HG02970 (cell line): ENCODE measurements at regions not wholly inside any gene's neighbourhood (a gene's known extent, or its start where the extent isn't known, plus 50 kb on each side); places are given as distances from the start of the nearest gene placed in this dataset.
A peak's percentile ranks its signal among the peaks of the same experiment; 100 is the strongest.

Experiments used
- ATAC-seq: cut with Tn5 transposase; IDR thresholded peaks from one replicate; pipeline ENCODE4 v1.9.1; 2021; ENCODE audit warnings: mild to moderate bottlenecking, moderate library complexity, moderate number of reproducible peaks; ENCODE audit not compliant: unreplicated experiment, low FRiP score

- no peak for ATAC-seq
These were observed 97.1 kb upstream of the GNAO1 start for GRCh38 chr16:56094231-56094630.

DNA sequence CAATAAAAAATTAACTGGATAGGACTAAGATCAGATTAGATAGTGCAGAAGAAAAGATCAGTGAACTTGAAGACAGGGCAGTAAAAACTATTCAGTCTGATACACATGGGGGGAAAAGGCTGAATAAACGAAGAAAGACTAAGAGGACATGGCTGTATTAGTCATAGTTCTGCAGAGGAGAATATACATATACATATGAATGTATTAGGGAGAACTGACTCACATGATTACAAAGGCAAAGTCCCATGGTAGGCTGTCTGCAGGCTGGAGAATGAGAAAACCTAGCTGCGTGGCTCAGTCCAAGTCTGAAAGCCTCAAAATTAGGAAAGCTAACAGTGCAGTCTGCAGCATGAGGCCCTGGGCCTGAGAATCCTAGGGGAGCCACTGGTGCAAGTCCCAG is 98.2 kb upstream of the GNAO1 start:
- no peak for ATAC-seq

GRCh38 chr16:56090076-56090475 is 101.2 kb upstream of the GNAO1 start:
- ATAC-seq: no peak

DNA sequence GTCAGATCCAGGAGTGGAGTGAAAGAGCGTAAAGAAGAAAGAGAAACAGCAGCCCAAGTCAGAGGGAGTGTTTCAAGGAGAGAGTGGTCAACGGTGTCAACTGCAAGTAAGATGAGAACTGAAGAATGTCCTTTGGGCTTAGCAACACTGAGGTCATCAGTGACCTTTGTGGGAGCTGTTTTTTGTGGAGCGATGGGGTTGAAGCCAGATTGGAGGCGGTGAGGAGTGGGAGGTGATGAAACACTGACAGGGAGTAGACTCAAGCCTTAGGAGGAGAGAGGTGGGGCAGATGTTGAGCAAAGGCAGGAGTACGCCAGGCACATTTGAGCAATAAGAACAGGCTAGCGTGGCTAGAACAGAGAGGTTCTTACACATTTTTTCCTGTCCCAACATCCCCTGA is 103.7 kb upstream of the GNAO1 start:
- no peak for ATAC-seq

GRCh38 chr16:56081371-56081770 is 109.9 kb upstream of the GNAO1 start:
- no peak for ATAC-seq

- ATAC-seq: no peak
These were observed 115.4 kb upstream of the GNAO1 start for GRCh38 chr16:56075732-56076388.

DNA sequence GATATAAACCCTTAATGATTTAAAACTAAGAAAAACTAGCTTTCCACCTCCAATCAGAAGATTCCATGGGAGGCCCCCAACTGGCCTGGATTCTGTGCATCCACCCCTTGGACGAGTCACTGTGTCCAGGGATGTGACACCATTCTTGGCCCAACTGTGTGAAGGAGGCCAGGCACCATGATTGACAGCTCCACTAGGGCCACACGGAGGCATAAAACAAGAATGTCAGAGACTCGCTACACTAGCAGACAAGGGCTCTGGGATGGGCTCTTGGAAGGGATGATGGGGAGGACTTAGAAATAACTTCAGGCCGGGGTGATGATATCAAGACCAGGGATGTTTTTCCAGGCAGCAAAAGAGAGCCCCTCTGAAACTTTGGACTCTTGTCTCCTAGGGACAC is 117.8 kb upstream of the GNAO1 start:
- no peak for ATAC-seq

DNA sequence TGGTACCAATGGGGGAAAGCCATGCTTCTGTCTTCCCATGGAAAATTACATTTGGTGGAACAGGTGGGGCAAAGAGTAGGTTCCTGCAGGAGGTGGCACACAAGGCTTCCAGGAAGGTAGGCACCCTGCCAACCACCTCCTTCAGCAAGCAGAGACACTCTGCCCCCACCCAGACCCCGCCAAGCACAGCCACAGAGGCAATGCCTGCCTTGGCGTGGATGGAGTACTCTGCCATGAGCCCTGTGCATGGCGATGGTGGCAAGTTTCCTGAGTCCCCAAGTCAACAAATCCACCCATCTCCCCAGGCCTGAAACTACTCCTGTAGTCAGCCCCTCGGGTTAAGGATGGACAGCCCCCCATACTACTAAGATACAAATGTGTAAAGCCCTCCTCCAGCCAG is 119.2 kb upstream of the GNAO1 start:
- ATAC-seq: no peak

GRCh38 chr16:56068816-56069215 is 122.5 kb upstream of the GNAO1 start:
- ATAC-seq: no peak

DNA sequence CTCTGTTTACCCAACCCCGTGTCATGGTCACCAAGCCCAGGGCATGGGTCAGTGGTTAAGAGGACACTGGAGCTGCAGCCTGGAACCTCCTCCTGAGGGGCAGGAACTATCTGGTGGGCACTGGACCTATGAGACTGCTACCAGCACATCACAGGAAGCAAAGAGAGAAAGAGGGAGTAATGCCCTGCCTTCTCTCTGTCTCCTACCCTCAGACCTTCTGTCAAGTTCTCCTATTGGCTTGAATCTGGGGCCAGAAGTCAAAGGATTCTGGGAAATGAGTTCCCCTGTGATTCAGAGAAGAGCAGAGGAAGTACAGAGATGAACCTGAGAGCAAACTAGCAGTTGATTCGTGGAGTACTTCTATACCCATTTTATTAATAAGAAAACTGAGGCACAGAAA is 123.0 kb upstream of the GNAO1 start:
- no peak for ATAC-seq

DNA sequence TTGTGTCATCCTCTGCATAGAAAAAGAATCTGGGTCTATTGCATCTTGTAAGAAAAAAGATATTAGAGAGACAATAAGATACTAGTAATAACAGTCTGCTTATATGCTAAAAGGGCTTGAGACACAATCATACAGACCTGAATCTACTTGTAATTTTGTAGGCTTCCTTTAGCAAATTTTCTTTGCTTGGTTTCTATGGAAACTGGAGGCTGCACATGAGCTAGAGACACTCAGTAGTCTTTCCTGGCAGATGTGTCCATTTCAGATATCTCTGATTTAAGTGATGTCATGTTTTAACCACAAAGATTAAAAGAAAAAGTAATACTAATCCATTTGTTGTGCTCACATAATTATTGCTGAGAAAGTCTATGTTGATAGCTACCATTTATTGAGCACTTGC is 123.9 kb upstream of the GNAO1 start:
- ATAC-seq: no peak

- no peak for ATAC-seq
These were observed 124.7 kb upstream of the GNAO1 start for GRCh38 chr16:56066617-56067016.

- ATAC-seq: no peak
These were observed 128.2 kb upstream of the GNAO1 start for GRCh38 chr16:56063111-56063510.

DNA sequence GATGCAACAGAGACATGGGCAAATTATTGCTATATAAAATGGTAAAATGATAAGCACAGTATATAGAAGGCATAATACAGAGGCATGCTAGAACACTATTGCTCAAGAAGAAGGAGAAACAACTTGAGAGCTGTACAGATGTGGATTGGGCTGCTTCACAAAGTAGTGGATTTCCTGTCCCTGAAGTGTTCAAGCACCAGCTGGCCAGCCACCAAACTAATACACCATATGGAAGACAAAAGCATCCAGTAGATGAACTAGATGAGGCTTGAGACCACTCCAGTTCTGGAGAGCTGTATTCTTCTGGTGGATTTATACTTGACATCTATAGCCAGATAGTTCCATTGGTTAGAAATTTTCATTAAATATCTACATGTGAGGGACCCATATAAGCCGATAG is 134.1 kb upstream of the GNAO1 start:
- no peak for ATAC-seq

DNA sequence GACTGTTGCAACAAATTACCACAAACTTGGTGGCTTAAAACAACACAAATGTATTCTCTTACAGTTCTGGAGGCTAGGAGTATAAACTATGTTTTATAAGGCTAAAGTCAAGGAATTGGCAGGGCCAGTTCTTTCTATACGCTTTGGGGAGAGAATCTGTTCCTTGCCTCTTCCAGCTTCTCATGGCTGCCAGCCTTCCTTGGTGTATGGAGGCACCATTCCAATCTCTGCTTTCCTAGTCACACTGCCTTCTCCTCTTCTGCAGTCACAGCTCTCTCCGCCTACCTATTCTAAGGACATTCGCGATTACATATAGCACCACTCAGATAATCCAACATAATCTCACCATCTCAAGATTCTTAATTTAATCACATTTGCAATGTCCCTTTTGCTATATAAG is 140.4 kb upstream of the GNAO1 start:
- ATAC-seq: no peak

- ATAC-seq: peak; percentile 73
These were observed 142.7 kb upstream of the GNAO1 start for GRCh38 chr16:56048425-56049105.

DNA sequence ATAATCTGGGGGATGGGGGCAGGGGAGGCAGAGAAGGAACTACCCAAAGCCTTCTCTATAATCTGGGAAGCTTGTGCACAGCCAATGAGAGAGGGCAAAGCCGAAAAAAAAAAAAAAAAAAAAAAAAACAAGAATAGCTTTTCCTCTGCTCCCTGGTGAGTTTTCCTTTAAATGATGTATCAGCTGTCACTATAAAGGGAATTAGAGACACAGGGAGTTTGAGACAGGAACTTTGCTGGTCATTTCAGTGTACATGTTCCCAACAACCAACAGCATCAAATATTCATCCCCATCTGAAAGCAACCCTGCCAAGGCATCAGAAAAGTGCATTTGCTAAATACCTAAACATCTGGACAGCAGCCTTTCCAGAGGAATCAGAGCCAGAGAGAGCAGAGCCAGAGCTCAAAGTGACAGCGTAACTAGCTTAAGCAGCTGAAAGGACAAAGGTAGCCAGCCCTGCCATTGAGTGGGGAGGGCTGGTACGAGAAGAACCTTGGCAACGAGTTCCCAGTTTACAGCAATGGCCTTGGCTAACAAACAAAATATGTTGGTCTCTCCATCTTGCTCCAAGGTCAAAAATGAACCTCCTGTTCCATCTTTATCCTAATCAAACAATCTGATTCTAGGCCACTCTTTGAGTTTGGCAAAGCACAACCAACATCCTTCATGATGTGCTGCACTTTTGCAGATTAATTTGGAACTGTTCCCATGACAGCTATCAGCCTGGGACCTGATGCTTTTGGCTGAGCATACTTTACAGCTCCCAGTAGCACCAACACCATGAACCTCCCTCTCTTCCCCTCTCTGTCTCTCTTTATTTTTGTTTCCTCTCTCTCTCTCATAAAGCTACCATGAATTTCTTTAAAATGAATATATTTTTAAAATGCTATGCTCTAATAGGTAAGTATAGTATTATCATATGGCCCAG is 143.7 kb upstream of the GNAO1 start:
- no peak for ATAC-seq

GRCh38 chr16:56042416-56042815 is 148.9 kb upstream of the GNAO1 start:
- ATAC-seq: no peak

DNA sequence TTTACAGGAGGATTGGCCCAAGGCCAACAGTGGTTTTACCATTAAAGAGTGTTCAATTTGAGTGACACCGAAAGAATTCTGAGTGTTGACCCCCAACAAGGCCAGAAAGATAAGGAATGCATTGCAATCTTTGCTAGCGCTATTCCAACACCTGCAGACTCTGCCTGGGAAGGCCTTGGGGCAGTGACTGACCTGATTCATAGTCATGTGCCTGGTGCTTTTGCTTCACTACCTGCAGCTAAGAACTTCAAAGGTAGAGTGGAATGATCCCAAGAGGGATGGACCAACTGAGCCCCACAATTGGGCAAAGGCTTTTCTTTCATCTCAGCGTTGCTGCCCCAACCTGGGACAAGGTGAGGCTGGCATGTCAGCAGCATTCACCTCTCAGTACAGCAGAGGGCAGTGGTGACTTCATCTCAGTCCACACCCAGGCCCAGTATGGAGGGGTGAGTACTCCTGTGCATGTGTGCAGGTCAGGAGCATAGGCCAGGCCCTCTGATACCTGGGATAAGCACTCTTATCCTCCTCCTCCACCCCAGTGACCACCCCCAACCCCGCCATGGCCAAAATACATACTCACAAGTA is 149.6 kb upstream of the GNAO1 start:
- no peak for ATAC-seq

GRCh38 chr16:56038564-56039098 is 152.7 kb upstream of the GNAO1 start:
- ATAC-seq: no peak

- ATAC-seq: no peak
These were observed 156.9 kb upstream of the CES5A start for GRCh38 chr16:56032072-56032471.
